ENCODE measurements at regions not wholly inside any gene's neighbourhood (a gene's known extent, or its start where the extent isn't known, plus 50 kb on each side); places are given as distances from the start of the nearest gene placed in this dataset.

DNA sequence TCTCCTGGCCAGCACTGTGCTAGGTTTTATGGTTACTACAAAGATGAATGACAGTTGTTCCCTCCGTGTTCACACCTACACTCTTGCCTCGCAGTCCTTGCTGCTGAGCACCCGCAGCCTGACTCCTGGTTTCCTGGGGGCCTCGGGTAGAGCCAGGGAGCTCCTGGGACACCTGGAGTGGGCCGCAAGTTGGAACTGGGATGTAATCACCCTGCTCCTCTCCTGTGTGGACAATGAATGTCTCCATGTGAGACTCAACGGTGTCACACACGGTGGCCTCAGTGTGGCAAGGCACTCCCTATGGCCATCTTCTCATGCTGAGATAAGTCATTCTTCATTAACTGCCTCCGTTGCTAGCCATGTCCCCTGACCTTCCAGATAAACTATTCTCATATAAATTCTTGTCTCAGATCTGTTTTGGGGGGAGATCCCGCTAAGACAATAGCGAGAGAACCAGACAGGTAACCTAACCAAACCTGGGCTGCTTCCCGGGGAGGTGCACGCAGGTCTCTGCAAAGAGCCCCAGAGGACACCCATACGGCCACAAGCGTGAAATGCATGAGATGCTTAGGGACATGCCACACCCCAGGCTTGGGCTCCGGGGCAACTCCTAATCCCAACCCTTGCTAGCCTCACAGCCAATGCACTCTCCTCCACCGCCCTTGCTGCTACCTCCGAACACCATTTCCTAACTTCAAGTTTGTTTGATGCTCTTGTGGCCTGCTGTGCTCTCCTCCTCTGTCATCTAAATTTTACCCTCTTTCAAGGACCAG lies 87.2 kb upstream of the IRS2 start:
- H3K27me3 ChIP-seq, result no peaks in the 10 kb centered on the region
- H3K4me1 ChIP-seq, result no peaks in the 10 kb centered on the region
- H4K20me1 ChIP-seq (ENCODE audit: low read depth), result no peaks in the 10 kb centered on the region
- H2AFZ ChIP-seq (replicated peaks), result no peak overlapping the region
- Mint-ChIP-seq H3K27ac (no peak overlapping the region), H3K4me1 (no peaks in the 10 kb centered on the region), H3K4me3 (no peak overlapping the region), H3K27me3 (ENCODE audit: insufficient read depth, low read depth) (no peaks in the 10 kb centered on the region), H3K36me3 (no peaks in the 10 kb centered on the region), H3K9me3 (no peaks in the 10 kb centered on the region)
- H3K79me2 ChIP-seq (ENCODE audit: low read depth), result no peaks in the 10 kb centered on the region
- H3K4me3 ChIP-seq, result no peak overlapping the region
- TF ChIP-seq EZH2 (IDR thresholded peaks at IDR 0.05) (no peak), CTCF (IDR thresholded peaks at IDR 0.05) (no peak), EZH2phosphoT487 (IDR thresholded peaks at IDR 0.05) (no peak)
- no peak for DNase-seq (ENCODE audit: low spot score)
- H3K27ac ChIP-seq, result no peak overlapping the region
- no peaks in the 10 kb centered on the region for H3F3A ChIP-seq (ENCODE audit: low read depth)
- H3K9ac ChIP-seq, result no peak overlapping the region
- no peak overlapping the region for H3K4me2 ChIP-seq
- no peaks in the 10 kb centered on the region for H3K36me3 ChIP-seq
- no peaks in the 10 kb centered on the region for H3K9me3 ChIP-seq (ENCODE audit: low read depth)

- no peak overlapping the region for H3K9ac ChIP-seq
- Mint-ChIP-seq H3K9me3 (no peaks in the 10 kb centered on the region), H3K4me1 (no peaks in the 10 kb centered on the region), H3K4me3 (no peak overlapping the region), H3K27me3 (ENCODE audit: insufficient read depth, low read depth) (peaks cover 2% of the 10 kb centered on the region), H3K27ac (no peak overlapping the region), H3K36me3 (no peaks in the 10 kb centered on the region)
- no peak overlapping the region for H3K4me2 ChIP-seq
- H4K20me1 ChIP-seq (ENCODE audit: low read depth), result no peaks in the 10 kb centered on the region
- no peaks in the 10 kb centered on the region for H3K9me3 ChIP-seq (ENCODE audit: low read depth)
- no peaks in the 10 kb centered on the region for H3F3A ChIP-seq (ENCODE audit: low read depth)
- H3K4me3 ChIP-seq, result no peak overlapping the region
- no peak for TF ChIP-seq EZH2phosphoT487 (IDR thresholded peaks at IDR 0.05)
- no peak for TF ChIP-seq EZH2 (IDR thresholded peaks at IDR 0.05)
- no peak for TF ChIP-seq CTCF (IDR thresholded peaks at IDR 0.05)
- H3K27me3 ChIP-seq, result no peaks in the 10 kb centered on the region
- no peak overlapping the region for H3K27ac ChIP-seq
- no peaks in the 10 kb centered on the region for H3K36me3 ChIP-seq
- H3K79me2 ChIP-seq (ENCODE audit: low read depth), result no peaks in the 10 kb centered on the region
- H3K4me1 ChIP-seq, result no peaks in the 10 kb centered on the region
- no peak overlapping the region for H2AFZ ChIP-seq (replicated peaks)
- no peak for DNase-seq (ENCODE audit: low spot score)
Observed at GRCh38 chr13:109872864-109873263, 86.5 kb upstream of the IRS2 start.

DNA sequence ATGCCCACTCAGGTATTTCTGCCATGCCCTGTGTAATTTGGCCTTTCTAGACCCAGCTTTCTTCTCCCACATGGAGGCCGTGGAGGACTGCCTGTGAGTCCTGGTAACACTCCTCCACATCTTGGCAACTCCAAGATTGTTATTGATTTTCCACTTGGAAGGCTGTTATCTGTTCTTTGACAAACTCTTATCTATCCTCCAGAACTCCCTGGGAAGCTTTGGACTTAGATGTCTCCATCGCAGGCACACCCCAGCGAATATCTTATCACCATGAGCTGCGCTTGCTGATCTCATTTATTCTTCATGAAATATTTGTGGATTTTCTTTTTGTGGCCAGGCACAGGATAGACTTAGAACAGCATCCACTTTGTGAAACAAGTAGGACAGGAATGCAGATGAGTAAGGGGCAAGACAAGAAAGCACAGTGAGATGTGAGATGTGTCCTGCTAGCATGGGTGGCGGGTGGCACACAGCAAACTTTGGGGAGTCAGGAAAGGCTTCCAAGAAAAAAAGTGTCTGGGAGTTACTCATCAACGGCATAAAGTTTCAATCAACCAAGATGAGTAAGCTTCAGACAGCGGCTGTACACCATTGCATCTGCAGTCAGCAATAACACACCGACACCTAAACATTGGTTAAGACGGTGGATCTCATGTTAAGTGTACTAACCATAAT lies 84.5 kb upstream of the IRS2 start:
- H3K4me1 Mint-ChIP-seq, result no peaks in the 10 kb centered on the region
- Histone ChIP-seq H3K4me2 (no peak overlapping the region), H3K27me3 (no peaks in the 10 kb centered on the region), H3F3A (ENCODE audit: low read depth) (no peaks in the 10 kb centered on the region), H3K4me1 (no peaks in the 10 kb centered on the region), H3K9me3 (ENCODE audit: low read depth) (no peaks in the 10 kb centered on the region), H3K27ac (no peak overlapping the region), H3K4me3 (no peak overlapping the region), H3K79me2 (ENCODE audit: low read depth) (no peaks in the 10 kb centered on the region), H3K9ac (no peak overlapping the region), H2AFZ (replicated peaks) (no peak overlapping the region), H3K36me3 (no peaks in the 10 kb centered on the region), H4K20me1 (ENCODE audit: low read depth) (no peaks in the 10 kb centered on the region)
- no peaks in the 10 kb centered on the region for H3K9me3 Mint-ChIP-seq
- peaks cover 2% of the 10 kb centered on the region for H3K27me3 Mint-ChIP-seq (ENCODE audit: insufficient read depth, low read depth)
- no peak overlapping the region for H3K27ac Mint-ChIP-seq
- no peak for DNase-seq (ENCODE audit: low spot score)
- TF ChIP-seq CTCF (IDR thresholded peaks at IDR 0.05), result no peak
- no peak for TF ChIP-seq EZH2phosphoT487 (IDR thresholded peaks at IDR 0.05)
- no peak for TF ChIP-seq EZH2 (IDR thresholded peaks at IDR 0.05)
- H3K36me3 Mint-ChIP-seq, result no peaks in the 10 kb centered on the region
- no peak overlapping the region for H3K4me3 Mint-ChIP-seq

Measured in neural progenitor cell (in vitro differentiated cells).